Adrenal gland (tissue), 9 donors: ENCODE measurements at regions not wholly inside any gene's neighbourhood (a gene's known extent, or its start where the extent isn't known, plus 50 kb on each side); places are given as distances from the start of the nearest gene placed in this dataset.

Source experiments
- DNase-seq, 7 donors: peaks; one replicate each; pipeline ENCODE4 v3.0.0-alpha.2; 2019 to 2020
- H3K27ac ChIP-seq, 5 donors: fragments of 200-600 bp; sonication (generic) in 4 of 5; 1 replicate in 3 of 5; 2 replicates in 2 of 5; pipeline versions ENCODE4 v1.5.1 to v1.8.0; 2016 to 2020; ENCODE audit warnings: mild to moderate bottlenecking in 1 of 5
- H3K27me3 ChIP-seq: fragments of 200-600 bp; 2 replicates; pipeline ENCODE4 v1.8.0; 2021
- H3K36me3 ChIP-seq, 2 donors: fragments of 200-600 bp; replicated peaks in 1 of 2; 1 replicate in 1 of 2; 2 replicates in 1 of 2; pipeline versions ENCODE4 v1.5.1 to v1.8.0; 2018 to 2022
- H3K4me1 ChIP-seq, 2 donors: fragments of 200-600 bp; replicated peaks in 1 of 2; 1 replicate in 1 of 2; 2 replicates in 1 of 2; pipeline versions ENCODE4 v1.5.1 to v1.8.0; 2018 to 2021
- H3K4me3 ChIP-seq, 4 donors: fragments of 200-600 bp; sonication (generic) in 3 of 4; one replicate each; pipeline ENCODE4 v1.5.1; 2016 to 2018
- H3K9me3 ChIP-seq, 3 donors: fragments of 200-600 bp; sonication (generic) in 1 of 3; replicated peaks in 1 of 3; 1 replicate in 2 of 3; 2 replicates in 1 of 3; pipeline versions ENCODE4 v1.5.1 to v1.8.0; 2016 to 2021
- POLR2A ChIP-seq, 2 donors: fragments of 450-650 bp; IDR thresholded peaks; one replicate each; pipeline ENCODE4 v1.6.1; 2017; ENCODE audit warnings: antibody characterized with exemption in 2 of 2, mild to moderate bottlenecking in 2 of 2, moderate library complexity in 1 of 2
- WGBS, 4 donors: extraction: QIAGEN DNeasy Blood & Tissue Kit in 2 of 4; methylation state at CpG; one replicate each; pipeline versions ENCODE4 v1.1.5 to v1.1.7; 2013 to 2017; 5-methylcytosine and 5-hydroxymethylcytosine counted together
- intact Hi-C, 2 donors: fragments of 100-400 bp; cut with DNase I; formaldehyde crosslinking; loops; one replicate each; pipeline versions ENCODE4 v1.14.1 to v1.15.0; 2022 to 2023
- TF ChIP-seq, protein P1 (sequence below), 6 experiments: fragments of 450-650 bp in 4 of 6; fragments of 200-600 bp in 2 of 6; sonication (generic) in 1 of 6; IDR thresholded peaks; 1 replicate in 5 of 6; 2 replicates in 1 of 6; pipeline versions ENCODE4 v1.5.1 to v1.8.0; 2016 to 2021; ENCODE audit warnings: antibody characterized with exemption in 6 of 6, mild to moderate bottlenecking in 2 of 6, moderate library complexity in 1 of 6
- donor health status: healthy with polysubstance abuse.
- donor health status: Bipolar disorder and iron deficiency.
- donor health status: DM: yes; HTN: yes; CAD: no.
- donor health status: DM: no; HTN: no; CAD: no.
- donor health status: DM: no; HTN: no; CAD: no.

DNA sequence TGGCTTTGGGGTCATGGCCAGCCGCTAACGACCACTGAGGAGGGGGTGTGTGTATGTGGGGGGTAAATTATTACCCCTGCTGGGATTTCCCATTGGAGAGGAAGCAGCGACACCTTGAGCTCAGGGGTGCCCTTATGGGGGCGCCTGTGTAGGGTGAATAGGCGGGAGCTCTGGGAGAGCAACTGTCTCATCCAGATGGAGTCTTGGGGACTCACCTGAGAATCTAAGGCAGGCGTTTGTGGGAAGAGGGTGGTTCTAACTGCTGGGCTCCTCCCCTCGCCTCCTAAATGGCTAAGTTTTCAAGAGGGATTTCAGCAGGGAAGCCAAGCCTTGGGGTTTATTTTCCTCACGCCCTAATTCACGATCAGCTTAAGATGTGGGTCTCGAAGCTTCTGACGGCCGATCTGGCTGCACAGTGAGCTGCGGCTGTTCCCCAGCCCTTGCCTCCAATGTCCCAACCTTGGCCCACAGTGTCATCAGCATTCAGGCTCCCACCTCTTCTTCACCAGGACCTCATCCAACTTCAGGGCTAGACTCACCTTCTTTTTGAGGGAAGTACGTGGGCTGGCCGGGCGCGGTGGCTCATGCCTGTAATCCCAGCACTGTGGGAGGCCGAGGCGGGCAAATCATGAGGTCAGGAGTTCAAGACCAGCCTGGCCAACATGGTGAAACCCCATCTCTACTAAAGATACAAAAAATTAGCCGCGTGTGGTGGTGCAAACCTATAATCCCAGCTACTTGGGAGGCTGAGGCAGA is 136.9 kb upstream of the EEF2KMT start:
- Histone ChIP-seq H3K36me3 (no peaks in the 10 kb centered on the region), H3K4me1 (no peaks in the 10 kb centered on the region), H3K9me3 (no peaks in the 10 kb centered on the region), H3K4me3 (no peak overlapping the region), H3K27me3 (no peaks in the 10 kb centered on the region), H3K27ac (no peak overlapping the region)
- 52 to 71% (median 70%) methylated on average over 17 to 21 of the region's 21 CpGs for WGBS, 4 donors
- DNase-seq = no peak
- TF ChIP-seq, protein P1, sequence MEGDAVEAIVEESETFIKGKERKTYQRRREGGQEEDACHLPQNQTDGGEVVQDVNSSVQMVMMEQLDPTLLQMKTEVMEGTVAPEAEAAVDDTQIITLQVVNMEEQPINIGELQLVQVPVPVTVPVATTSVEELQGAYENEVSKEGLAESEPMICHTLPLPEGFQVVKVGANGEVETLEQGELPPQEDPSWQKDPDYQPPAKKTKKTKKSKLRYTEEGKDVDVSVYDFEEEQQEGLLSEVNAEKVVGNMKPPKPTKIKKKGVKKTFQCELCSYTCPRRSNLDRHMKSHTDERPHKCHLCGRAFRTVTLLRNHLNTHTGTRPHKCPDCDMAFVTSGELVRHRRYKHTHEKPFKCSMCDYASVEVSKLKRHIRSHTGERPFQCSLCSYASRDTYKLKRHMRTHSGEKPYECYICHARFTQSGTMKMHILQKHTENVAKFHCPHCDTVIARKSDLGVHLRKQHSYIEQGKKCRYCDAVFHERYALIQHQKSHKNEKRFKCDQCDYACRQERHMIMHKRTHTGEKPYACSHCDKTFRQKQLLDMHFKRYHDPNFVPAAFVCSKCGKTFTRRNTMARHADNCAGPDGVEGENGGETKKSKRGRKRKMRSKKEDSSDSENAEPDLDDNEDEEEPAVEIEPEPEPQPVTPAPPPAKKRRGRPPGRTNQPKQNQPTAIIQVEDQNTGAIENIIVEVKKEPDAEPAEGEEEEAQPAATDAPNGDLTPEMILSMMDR (IDR thresholded peaks at IDR 0.05) = no peak
- intact Hi-C loops = no loop called here

DNA sequence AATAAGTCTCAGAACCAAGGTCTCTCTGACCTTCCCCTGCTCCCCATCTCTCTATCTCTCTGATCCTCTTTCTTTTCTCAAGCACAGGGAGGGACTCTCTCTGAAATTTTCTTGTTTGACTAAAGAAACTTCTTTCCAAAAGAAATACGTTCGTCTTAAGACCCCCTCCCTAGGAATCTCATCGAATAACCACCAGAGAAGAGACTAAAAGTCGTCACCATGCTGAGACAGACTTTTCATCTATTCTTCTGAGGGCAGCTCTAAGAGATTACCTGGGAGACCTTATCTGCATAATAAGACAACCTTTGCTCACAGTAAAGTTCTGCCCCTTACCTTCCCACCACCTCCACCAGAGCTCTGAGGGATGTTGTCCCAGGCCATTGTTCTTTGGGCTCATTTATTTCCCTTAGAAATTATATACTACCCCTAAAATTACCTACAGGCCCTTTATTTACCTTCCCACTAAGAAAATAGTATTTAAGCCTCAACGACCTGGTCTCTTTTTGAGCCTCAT is 133.7 kb upstream of the EEF2KMT start:
- H3K27me3 ChIP-seq = no peaks in the 10 kb centered on the region
- intact Hi-C loops = no loop called here
- WGBS, 4 donors = 58 to 67% (median 61%) methylated on average over 5 of the region's 5 CpGs

DNA sequence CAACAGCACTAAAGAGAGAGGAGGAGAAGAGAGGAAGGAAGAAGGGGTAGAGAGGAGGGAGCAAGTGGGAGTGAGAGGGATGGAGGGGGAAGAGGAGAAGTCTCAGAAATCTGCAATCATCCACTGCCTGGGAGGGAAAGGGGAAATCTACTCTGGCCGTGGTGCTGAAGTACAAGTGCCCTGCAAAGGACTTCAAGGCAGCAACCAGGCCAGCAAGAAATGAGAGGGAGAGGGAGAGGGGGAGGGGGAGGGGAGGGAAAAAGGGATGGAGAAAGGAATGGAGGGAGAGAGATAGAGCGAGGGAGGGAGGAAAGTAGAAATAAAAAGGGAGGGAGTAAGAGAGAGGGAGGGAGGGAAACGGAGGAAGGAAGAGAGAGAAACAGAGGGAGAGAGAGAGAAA is 130.8 kb upstream of the EEF2KMT start:
- no peaks in the 10 kb centered on the region for H3K9me3 ChIP-seq
- intact Hi-C loops = no loop called here
- no peak overlapping the region for H3K4me3 ChIP-seq
- H3K27ac ChIP-seq = no peak overlapping the region
- no peaks in the 10 kb centered on the region for H3K4me1 ChIP-seq
- TF ChIP-seq, protein P1 (IDR thresholded peaks at IDR 0.05) = no peak
- no peak for TF ChIP-seq POLR2A (IDR thresholded peaks at IDR 0.05)
- WGBS, 4 donors = 20 to 24% (median 20%) methylated on average over 3 of the region's 3 CpGs
- no peaks in the 10 kb centered on the region for H3K27me3 ChIP-seq
- H3K36me3 ChIP-seq = no peaks in the 10 kb centered on the region
- no peak for DNase-seq

More for the DNA sequence above, 133.7 kb upstream of the EEF2KMT start:
- Histone ChIP-seq H3K9me3 (no peaks in the 10 kb centered on the region), H3K4me1 (no peaks in the 10 kb centered on the region), H3K36me3 (no peaks in the 10 kb centered on the region), H3K27ac (no peak overlapping the region), H3K4me3 (no peak overlapping the region)
- no peak for DNase-seq
- TF ChIP-seq, protein P1 (IDR thresholded peaks at IDR 0.05) = no peak
- TF ChIP-seq POLR2A (IDR thresholded peaks at IDR 0.05) = no peak

DNA sequence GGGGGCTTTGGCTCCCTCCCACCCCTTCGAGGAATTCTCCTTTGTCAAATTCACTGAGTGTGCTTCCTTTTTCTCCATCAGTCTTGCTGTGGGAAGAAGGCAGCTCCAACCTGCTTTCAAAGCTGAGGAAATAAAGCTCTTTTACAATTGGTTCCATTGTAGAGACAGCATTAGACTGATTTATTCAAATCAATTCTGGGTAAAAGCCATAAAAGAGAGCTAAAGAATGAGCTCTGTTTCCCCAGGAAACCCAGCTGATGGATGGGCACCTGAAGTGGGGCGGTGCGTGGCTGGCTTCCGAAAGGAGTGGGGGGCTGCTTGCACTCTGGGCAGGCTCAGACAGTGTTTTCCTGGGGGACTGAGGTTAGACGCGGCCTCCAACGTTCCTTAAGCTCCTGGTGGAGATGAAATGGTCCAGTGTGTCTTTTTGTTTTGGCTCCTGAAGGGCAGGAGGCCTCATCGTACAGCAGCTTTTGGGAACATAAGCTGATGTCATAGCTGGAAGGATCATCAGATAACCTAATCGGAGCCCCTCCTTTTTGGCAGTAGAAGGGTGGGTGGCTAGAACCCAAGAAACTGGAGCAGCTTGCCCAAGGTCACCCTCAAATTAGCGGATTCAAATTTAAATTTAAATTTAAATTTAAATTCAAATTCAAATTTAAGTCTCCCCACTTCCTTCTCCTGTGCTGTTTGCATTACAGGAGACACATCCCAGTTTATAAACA is 128.5 kb upstream of the EEF2KMT start:
- H3K36me3 ChIP-seq = no peaks in the 10 kb centered on the region
- no peaks in the 10 kb centered on the region for H3K4me1 ChIP-seq
- 31 to 45% (median 38%) methylated on average over 10 of the region's 10 CpGs for WGBS, 4 donors
- TF ChIP-seq POLR2A (IDR thresholded peaks at IDR 0.05) = no peak
- TF ChIP-seq, protein P1 (IDR thresholded peaks at IDR 0.05) = no peak
- H3K27ac ChIP-seq = no peak overlapping the region
- DNase-seq = no peak
- intact Hi-C loops = no loop called here
- H3K27me3 ChIP-seq = no peaks in the 10 kb centered on the region
- H3K4me3 ChIP-seq = no peak overlapping the region
- H3K9me3 ChIP-seq = no peaks in the 10 kb centered on the region
